Stimulated activated CD4-positive, alpha-beta T cell treated with anti-CD3 and anti-CD28 coated beads, Interleukin-15, amount 100 ng/mL, for 24 hours (primary cell): ENCODE measurements at regions not wholly inside any gene's neighbourhood (a gene's known extent, or its start where the extent isn't known, plus 50 kb on each side); places are given as distances from the start of the nearest gene placed in this dataset.

Experiments
- DNase-seq: peaks from one replicate; pipeline ENCODE4 v3.0.0-alpha.2; 2020

DNA sequence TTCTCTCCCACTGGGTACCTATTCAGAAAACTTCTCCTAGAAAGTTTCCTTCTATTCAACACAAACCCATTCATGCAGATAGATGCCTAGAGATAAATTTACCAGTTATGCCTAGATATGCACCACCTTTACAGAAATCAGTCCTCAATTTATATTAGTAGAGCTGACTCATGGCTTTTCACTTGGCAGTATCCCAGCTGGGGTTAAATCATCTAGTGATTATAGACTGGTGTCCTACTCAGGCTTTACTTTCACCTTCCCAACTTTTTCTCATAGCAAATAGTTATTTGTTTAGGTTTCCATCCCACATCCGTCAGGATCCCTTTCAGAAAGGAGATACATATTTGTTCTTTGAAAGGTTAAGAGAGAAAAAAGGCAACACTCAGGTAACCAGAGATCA, 124.5 kb downstream of the AQP4 start:
- no peak for DNase-seq

DNA sequence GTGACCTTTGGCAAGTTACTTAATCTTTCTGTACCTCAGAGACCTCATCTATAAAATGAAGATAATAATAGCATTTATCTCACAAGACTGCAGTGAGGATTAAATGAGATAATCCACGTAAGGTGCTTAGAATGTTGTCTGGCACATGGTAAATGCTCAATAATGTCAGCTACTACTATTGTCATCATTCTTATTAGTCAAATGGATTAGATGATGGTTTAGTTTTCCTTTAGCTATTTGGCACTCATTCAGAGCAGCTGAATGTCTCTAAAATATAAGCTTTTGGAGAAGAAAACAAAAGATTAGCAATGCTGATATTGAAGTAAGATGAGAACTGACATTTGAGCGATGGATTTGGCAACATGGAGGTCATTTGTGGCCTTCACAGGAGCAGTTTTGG, 125.1 kb downstream of the AQP4 start:
- DNase-seq, result no peak

DNA sequence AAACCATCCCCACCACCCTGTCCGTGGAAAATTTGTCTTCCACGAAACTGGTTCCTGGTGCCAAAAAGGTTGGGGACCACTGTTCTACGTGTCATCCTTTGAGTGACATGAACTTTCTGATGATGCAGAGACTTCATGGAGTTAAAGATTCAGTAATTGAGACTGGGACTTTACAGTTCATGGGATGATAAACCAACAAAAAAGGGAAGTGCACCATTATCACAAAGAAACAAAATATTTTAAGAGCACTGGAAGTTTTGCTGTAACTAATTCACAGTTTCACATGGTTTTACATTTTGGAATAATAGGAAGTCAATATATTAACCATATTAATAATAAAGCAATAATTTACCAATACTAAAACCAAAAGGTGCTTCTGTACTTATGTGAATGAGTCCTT, 126.8 kb downstream of the AQP4 start:
- DNase-seq, result no peak

DNA sequence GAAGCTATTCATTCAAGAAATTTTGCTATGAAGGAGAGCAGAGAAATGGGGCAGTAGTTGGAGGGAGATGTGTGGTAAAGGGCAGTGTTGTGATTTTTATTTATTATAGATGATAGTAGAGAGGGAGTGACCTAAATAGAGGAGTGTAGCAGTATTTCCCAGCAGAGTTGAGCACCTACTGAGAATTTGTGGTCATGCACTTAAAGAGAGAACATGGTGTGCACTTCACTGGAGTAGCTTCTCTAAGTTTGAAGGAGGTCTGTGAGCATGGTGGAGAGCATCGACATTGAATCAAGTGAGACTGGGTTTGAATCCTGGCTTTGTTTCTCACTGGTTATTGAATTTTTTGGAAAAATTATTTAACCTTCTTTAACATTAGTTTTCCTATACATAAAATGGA, 129.2 kb downstream of the AQP4 start:
- DNase-seq, result no peak

DNA sequence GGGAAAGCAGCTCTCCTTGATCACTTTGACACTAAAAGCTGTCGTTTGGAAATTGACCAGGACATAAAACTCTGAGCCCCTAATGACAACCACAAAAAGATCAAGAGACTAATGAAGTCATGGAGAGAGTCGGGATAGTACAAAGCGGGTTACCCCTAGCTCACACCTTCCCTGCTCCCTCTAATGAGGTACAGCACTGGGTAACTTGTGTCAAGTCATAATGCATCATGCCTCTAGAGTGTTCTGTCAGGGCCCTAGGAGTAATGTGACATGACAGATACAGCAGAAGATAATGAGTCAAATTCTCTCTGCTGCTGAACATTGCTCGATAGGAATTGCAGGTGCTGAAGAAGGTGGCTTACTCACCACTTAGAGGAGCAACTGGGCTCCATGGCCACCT, 130.7 kb downstream of the AQP4 start:
- no peak for DNase-seq

DNA sequence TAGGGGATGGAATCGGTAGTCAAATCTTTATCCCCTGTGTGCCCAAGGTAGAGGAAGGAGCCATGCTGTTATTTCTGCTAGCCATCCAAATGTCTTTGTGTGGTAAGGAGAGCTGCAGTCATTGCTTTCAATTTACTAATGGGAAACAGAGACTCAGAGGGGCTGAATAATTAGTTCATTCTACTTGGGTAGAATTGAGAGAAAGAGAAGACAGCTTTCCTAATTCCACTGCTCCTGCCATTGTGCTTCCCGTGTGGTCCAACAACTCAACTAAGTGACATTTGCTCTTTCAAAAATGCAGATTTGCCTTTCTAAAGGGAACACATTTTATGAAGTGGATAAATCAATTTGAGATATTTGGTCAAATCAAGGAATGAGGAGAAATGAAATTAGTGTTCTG, 136.1 kb downstream of the AQP4 start:
- DNase-seq, result no peak

DNA sequence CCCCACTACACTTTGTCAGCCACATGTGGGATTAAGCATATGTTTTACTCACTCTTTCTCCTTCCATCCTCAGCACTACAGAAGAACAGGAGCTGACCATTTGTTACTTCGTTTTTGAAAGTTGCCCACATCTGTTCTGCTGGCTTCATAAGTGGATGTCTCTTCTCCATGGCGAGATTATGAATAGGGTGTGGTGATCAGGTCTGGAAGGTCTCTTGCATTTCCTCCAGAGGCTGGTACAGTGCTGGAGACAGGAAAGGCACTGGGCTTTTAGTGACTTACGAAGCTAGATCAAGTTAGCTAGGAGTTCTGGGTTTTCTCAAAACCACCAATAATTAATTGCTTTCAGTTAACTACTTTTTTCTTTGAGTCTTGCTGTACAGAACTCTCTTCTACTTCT, 136.5 kb downstream of the AQP4 start:
- no peak for DNase-seq

DNA sequence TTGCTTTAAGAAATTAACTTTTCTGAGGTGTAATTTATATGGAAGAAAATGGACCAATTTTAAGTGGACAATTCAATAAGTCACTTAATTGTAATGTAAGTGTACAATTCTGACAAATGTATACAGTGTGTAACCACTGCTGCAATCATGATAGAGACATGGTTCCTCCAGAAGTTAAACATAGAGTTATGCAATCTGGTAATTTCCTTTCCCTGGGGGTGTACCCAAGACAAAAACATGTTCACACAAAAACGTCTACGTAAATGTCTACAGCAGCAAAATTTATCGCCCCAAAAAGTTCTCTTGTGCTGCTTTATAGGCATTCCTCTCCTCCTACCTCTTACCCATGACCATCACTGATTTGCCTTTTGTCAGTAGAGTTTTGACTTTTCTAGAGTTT, 141.5 kb downstream of the AQP4 start:
- DNase-seq, result no peak

DNA sequence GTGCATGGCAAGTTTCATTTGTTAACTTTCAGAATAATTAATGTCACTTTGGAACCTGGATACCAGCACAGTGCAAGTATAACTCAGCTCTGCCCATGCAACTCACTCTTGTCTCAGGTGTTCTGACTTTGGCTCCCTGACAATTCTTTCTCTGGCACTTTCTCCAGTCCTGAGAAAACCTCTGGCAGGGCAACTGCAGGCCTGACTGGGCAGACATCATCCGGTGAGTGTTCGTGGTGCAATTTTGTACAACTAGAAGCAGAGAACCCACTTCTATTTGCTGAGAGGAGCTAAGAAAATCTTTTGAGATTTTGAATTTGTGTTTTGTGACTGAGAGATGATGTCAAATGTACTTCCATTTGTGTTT, 143.0 kb downstream of the AQP4 start:
- DNase-seq, result no peak

DNA sequence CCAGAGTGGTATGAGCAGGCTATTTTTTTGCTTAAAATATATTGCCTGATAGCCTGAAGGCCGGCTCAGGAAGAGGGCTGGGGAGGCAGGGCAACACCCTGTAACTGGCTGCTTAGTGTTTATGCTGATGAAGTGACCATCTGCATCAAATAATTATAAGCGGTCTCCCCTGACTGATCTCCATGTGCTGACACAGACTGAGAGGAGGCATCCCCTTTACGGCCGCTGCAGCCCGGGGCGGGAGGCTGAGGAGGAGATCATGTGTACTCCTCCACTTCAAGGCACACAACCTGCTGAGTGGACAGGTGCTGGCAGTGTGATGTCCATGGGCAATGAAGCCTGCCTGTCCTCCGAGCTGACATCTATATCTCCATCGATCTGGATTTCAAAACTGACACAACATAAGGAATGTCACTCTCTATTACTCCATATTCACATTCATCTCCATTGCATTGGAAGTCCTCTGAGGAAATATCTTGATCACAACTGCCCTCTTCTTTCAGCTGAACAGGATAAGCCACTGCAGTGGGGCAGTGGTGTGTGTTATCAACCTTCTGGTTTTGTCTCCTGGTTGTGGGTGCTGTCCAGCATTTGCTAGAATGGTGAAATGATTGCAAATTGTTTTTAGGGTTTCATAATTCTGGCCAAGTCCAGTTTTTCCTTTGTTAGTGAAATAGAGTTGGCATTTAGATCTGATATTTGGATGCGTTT, 143.5 kb downstream of the AQP4 start:
- no peak for DNase-seq

DNA sequence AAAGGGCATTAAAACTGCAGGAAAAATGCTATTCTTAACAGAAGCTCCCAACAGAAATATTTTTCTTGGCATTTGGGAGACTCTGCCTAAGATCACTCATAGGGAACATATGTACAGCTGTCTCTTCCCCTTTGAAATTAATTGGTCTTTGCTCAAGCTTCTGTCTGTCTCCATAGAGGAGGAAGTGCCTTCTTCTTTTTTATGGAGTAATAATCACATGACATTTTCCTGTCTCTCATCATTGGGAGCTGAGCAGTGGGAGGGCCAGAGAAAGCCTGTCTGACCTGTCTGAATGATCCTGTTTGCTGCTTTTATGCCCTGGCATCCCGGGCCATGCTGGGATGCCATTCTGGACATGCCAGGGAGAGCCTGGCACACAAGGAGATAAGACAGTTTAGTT, 145.6 kb downstream of the AQP4 start:
- DNase-seq, result no peak

DNA sequence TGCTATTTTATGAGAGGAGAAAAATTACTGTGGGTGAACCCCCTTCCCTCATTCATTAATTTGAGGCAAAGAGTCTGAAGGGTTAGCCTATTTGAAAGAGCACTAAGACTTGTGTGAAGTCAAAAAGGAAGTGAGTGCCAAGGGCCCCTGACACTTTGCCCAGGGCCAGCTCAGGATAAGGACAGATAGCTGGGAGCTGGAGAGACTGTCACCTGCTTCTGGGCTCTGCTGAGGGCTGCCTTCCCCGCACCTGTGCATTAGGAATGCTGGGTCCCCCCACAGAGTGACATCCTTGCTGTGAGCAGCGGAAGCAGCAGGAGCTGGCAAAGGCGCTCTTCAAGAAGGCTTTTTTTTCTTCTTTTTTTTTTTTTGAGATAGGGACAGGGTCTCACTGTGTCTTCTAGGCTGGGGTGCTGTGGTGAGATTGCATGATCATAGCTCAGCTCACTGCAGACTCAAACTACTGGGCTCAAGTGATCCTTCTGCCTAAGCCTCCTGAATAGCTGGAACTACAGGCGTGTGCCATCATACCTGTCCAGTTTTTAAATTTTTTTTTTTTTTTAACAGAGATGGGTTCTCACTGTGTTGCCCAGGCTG, 148.3 kb downstream of the AQP4 start:
- no peak for DNase-seq

DNA sequence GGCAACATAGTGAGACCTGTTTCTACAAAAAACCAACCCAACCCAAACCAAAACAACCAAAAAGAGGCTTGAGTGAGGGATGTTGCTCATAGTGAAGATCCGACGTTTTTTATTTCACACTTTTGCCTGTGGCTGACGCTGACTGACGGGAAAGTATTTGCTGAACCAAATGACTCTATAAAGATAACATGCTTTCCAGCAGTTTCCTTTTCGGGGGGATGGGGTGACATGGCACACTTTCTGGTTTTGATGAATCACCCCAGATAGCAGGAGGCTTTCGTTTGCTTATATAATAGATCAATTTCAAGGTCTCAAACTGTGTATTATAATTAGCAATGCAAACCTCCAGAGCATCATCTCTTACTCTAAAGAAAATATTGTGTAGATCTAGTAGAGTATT, 150.8 kb downstream of the AQP4 start:
- DNase-seq, result no peak

DNA sequence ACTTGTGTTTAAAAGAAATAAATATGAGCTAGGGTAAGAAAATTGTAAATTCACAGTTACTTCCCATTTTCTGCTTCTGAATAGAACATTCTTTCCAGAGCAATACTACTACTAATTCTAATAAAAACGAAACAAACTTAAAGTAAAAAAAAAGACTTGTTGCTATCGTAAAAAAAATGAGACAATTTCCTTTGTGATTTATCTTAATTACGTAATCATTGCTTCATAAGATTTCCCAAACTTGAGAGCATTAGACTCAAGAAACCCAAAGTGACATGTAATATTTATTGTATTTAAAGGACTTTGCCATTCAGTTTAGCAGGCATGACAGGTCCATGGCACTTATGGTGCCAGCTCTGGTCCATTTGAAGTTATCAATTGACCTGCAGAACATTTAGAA, 153.8 kb downstream of the AQP4 start:
- DNase-seq, result no peak

DNA sequence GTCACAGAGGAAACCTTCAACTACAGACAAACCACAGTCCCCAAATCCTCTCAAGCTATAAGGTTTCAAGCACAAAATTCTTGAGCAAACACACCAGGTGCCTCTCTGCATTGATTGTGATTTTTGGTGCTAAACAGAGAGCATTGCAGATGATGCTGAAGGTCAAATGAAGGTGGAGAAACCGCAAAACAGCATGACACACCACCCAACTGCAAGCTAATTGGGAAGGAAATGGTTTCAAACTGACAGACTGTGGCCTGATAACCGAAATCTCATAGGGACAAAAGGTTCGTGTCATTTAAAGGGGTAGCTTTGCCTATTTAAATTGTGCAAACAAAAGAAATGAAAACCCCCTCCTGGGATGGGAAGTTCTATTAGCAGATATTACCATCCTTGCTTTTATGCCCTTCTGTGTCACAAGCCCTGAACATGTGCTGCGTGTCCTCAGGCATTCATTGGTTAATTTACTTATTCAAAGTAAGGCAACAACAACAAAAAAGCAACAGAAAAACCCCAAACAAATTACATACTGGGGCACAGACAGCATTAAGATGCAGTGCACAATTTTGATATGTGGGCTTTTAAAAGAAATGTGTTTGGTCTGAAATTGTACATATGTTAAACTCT, 154.9 kb downstream of the AQP4 start:
- no peak for DNase-seq

DNA sequence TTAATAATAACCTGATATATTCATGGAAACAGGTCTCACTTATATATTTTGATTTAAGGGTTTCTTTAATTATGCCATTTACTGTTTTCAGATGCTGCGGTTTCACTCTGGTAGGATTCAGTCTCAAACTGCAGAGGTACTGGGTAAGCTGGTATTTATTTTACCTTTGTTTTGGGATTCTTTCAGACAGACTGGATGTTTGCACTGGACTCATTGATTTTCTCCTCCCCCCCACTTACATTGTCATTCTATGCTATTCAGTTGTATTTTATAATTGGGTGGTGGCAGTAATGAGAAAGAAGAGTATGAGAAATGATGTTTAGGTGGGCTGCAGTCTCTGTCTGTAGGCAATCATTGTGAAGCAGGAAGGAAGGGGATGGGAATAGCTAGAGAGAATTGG, 155.6 kb downstream of the AQP4 start:
- no peak for DNase-seq

DNA sequence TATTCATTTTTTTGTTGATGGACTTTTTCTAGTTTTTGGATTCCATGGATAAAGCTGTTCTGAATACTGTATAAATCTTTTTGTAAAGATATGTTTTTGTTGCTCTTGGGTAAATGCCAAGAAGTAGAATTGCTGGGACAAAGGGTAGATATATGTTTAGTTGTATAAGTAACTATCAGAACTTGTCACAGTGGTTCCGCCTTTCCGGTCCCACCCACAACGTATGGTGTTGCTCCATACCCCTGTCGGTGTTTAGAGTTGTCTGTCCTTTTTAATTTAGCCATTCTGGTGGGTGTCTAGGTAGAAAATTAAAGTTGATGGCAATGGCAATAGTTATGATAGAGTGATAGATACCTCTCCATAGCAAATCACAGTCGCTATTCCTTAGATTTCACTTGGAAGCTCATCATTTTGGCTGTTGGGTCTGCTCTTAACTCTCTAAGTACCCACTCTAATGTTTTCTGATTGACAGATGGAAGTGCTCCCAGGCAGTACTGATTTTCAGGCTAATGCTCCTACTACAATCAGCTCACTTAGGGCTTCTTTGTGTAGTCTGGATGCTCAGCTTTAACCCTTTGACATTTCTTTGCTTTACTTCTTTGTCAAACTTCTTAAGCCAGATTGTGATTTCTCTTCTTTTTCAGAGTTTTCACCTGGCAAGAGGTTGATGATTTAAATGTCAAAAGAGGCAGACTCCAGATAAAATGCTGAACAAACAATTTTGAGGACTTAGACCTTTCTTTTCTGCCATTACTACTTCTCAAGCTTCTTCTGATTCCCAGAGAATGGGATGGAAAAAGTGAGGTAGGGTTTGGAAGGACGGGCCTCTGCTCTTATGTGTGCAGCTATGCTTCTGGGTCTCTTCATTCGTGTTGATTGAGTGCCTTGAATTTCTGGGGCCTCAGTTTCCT, 156.4 kb downstream of the AQP4 start:
- no peak for DNase-seq

DNA sequence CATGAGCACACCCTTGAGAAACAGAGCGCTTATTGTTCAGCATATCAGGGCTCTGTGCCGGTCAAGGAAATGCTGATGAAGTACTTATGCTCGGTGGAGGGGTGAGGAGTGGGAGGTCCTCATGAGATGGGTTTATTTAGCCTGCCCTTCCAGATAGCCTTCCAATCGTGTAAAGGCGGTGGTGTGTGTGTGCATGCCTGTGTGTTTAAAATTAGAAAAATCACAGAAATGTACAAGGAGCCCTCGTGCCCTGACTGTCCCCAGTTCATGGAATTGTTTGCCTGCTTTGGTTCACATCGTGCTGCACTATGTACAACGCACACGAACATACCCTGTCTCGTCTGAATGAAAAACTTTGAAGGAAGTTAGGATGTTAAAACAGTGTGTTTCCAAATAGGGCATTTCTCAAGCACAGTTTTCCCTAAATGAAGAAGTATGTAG, 158.6 kb downstream of the AQP4 start:
- DNase-seq, result no peak

DNA sequence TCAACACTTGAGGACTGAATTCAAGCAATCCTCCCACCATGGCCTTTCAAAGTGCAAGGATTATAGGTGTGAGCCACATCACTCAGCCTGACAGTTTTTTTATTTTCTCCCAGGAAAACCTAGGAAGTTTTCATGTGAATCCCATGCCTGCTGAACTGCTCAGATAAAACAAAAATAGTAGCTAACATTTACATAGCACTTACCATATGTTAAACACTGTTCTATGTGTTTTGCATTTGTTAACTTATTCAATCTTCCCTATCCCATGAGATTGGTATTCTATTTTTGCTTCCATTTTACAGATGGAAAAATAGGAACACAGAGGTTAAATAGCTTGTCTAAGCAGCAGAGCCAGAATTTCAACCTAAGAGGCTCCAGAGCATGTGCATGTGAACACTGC, 157.4 kb upstream of the KCTD1 start:
- no peak for DNase-seq

DNA sequence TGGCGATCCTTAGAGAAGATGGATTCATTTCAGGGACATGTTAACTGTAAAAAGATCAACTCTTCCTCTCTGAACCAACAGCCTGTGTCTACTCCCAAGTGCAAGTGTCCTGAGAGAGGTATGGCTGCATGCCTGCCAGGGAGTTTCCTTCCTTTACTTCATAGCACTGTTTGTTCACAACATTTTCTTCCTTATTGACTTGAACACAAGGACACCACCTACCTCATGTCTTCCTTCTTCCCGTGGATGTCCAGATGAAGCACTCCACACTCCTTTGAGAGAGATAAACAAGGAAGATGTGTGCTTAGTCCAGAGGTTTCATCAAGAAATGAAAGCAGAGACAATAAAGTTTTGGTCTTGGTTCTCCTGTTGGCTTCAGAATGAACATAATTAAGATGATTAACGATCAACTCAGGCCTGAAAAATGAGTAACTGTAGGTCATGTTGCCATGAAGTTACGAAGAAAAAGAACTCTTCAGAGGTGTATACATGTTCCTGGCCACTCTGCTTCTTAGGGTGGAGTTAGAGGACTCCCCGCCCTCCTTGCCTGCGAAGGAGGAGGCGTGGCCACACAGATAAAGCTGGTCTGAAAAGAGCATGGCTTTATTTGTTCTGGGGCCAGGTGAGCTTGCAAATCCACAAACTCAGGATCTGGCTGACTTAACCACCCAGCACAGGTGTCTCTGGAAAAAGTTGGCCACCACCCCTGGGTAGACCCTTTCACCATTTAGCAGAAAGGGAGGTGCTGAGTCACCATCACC, 155.0 kb upstream of the KCTD1 start:
- DNase-seq, result no peak

DNA sequence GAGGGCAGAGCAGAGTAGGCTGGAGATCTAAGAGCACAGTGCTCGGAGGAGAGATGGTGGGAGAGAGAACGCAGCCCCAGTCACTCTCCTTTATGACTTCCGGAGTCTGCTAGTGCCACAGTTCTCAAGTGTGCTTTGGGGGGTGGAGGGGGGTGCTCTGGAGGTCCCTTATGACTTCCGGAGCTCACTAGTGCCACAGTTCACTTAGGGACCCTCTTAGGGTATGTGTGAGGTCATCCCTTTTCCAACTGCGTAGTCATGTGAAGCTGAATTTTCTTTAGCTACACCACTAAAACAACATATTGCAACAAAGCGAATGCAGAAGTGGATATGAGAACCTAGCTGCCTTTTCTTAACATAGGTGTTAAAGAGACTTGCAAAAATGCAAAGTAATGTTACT, 153.7 kb upstream of the KCTD1 start:
- no peak for DNase-seq

DNA sequence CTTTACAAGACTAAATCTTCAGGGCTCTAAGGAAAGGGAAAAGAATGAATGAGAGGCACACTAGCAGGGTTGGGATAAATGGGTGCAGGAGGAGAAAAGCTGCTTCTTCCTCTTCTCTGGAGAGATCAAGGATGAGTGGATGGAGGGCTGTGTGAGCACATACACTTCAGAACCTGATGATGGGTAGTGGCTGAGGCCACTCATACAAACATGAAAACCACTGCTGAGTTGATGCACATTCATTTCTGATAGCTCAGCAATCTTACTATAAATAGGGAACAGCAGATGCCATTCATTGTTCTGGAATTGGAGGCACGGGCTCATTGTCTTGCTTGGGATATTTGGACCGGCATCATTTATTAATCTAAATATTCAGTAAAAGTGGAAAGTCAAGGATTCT, 152.4 kb upstream of the KCTD1 start:
- DNase-seq, result no peak

DNA sequence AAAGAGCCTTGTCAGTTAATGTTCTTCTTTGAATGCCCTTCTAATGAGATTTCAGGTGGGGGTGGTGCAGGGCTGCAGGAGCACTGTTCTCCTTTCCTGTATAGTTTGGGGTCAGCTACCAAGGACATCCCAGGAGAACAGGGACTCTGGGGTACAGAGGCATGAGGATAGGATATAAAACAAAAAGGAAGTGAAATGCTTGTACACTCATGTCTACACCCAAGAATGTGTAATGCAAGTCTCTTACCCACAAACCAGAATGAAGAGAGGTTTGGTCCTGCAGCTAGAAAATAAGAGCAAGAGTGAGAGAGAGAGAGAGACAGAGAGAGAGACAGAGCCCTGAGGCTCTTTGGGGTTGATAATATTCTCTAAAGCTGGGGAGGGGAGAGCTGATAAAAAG, 151.8 kb upstream of the KCTD1 start:
- DNase-seq, result no peak
